Stimulated activated CD4-positive, alpha-beta T cell treated with anti-CD3 and anti-CD28 coated beads, Interleukin-1b, Interleukin-23, amount 100 ng/mL, for 24 hours (primary cell): ENCODE measurements at regions not wholly inside any gene's neighbourhood (a gene's known extent, or its start where the extent isn't known, plus 50 kb on each side); places are given as distances from the start of the nearest gene placed in this dataset.
"Not testable (repeated sequence)": the region's sequence is repeated elsewhere in the genome, so short reads cannot be mapped to it uniquely, and the experiment has no call there.

ENCODE experiments used
- DNase-seq, 4 experiments: peaks; one replicate each; pipeline ENCODE4 v3.0.0-alpha.2; 2020; ENCODE audit warnings: low read depth in 4 of 4, low spot score in 1 of 4

GRCh38 chr16:58960034-58960433 lies 225.9 kb upstream of the GOT2 start:
- DNase-seq = no peak

- DNase-seq = no peak
These were observed 224.6 kb upstream of the GOT2 start for GRCh38 chr16:58958749-58959148.

- no peak for DNase-seq
These were observed 214.1 kb upstream of the GOT2 start for GRCh38 chr16:58948244-58948643.

- no peak for DNase-seq
These were observed 206.5 kb upstream of the GOT2 start for GRCh38 chr16:58940609-58941008.

GRCh38 chr16:58938811-58939210 lies 204.7 kb upstream of the GOT2 start:
- DNase-seq = no peak

- DNase-seq = no peak
These were observed 203.5 kb upstream of the GOT2 start for GRCh38 chr16:58937661-58938060.

GRCh38 chr16:58933186-58933585 lies 199.1 kb upstream of the GOT2 start:
- no peak for DNase-seq

- DNase-seq = no peak
These were observed 197.3 kb upstream of the GOT2 start for GRCh38 chr16:58931436-58931835.

GRCh38 chr16:58923094-58923493 lies 189.0 kb upstream of the GOT2 start:
- DNase-seq = no peak

- DNase-seq = no peak
These were observed 179.3 kb upstream of the GOT2 start for GRCh38 chr16:58913456-58913855.

- no peak for DNase-seq
These were observed 178.5 kb upstream of the GOT2 start for GRCh38 chr16:58912571-58912970.

- no peak for DNase-seq
These were observed 173.0 kb upstream of the GOT2 start for GRCh38 chr16:58906981-58907715.

- no peak for DNase-seq
These were observed 170.2 kb upstream of the GOT2 start for GRCh38 chr16:58904291-58904690.

- no peak for DNase-seq
These were observed 155.4 kb upstream of the GOT2 start for GRCh38 chr16:58889516-58889915.

- no peak for DNase-seq
These were observed 151.5 kb upstream of the GOT2 start for GRCh38 chr16:58885528-58886170.

GRCh38 chr16:58884141-58884540 lies 150.0 kb upstream of the GOT2 start:
- no peak for DNase-seq

- DNase-seq = no peak
These were observed 149.0 kb upstream of the GOT2 start for GRCh38 chr16:58883131-58883530.

- DNase-seq = no peak
These were observed 148.2 kb upstream of the GOT2 start for GRCh38 chr16:58882292-58882691.

- DNase-seq = not testable (repeated sequence)
These were observed 144.5 kb upstream of the GOT2 start for GRCh38 chr16:58878641-58879040.

- DNase-seq = no peak
These were observed 132.8 kb upstream of the GOT2 start for GRCh38 chr16:58866935-58867334.

- DNase-seq = no peak
These were observed 129.6 kb upstream of the GOT2 start for GRCh38 chr16:58863761-58864160.

- DNase-seq = no peak
These were observed 128.9 kb upstream of the GOT2 start for GRCh38 chr16:58863042-58863441.
